ENCODE measurements at regions not wholly inside any gene's neighbourhood (a gene's known extent, or its start where the extent isn't known, plus 50 kb on each side); places are given as distances from the start of the nearest gene placed in this dataset.

- Mint-ChIP-seq H3K27ac (no peak overlapping the region), H3K4me1 (no peaks in the 10 kb centered on the region), H3K27me3 (no peaks in the 10 kb centered on the region), H3K4me3 (no peak overlapping the region), H3K9me3 (ENCODE audit: insufficient read depth) (peaks cover 2% of the 10 kb centered on the region)
- TF ChIP-seq CTCF (IDR thresholded peaks at IDR 0.05) (no peak), EZH2 (IDR thresholded peaks at IDR 0.05; ENCODE audit: borderline replicate concordance, insufficient read depth, low read depth, low read length, poor library complexity, severe bottlenecking) (no peak)
- CTCF ChIA-PET: no interaction called here
- Histone ChIP-seq H3K27me3 (replicated peaks in 1 of 4; ENCODE audit: control extremely low read depth in 1 of 4, control insufficient read depth in 3 of 4, insufficient read depth in 4 of 4, low read length in 3 of 4) (no peaks in the 10 kb centered on the region), H3K4me2 (replicated peaks; ENCODE audit: low read depth, low read length, poor library complexity, severe bottlenecking) (no peak overlapping the region), H3K79me2 (ENCODE audit: control insufficient read depth, insufficient read depth, low read length) (no peaks in the 10 kb centered on the region), H3K9me3 (ENCODE audit: control extremely low read depth in 1 of 3, control insufficient read depth in 2 of 3, insufficient read depth in 1 of 3, low read length in 2 of 3) (no peaks in the 10 kb centered on the region), H3K27ac (ENCODE audit: low read length in 2 of 2) (no peak overlapping the region), H3K36me3 (replicated peaks in 1 of 2; ENCODE audit: control extremely low read depth in 1 of 2, control insufficient read depth in 1 of 2, extremely low read depth in 1 of 2, insufficient read depth in 2 of 2, low read length in 1 of 2) (no peaks in the 10 kb centered on the region), H3K4me1 (ENCODE audit: control insufficient read depth in 2 of 2, insufficient read depth in 2 of 2, low read length in 2 of 2) (no peaks in the 10 kb centered on the region), H3K9ac (ENCODE audit: low read length) (no peak overlapping the region), H4K20me1 (ENCODE audit: control insufficient read depth, insufficient read depth, low read length, poor library complexity, severe bottlenecking) (no peaks in the 10 kb centered on the region), H3K4me3 (ENCODE audit: control extremely low read depth in 1 of 5, extremely low read depth in 1 of 5, insufficient read depth in 1 of 5, low read depth in 2 of 5, low read length in 4 of 5) (no peak overlapping the region), H2AFZ (ENCODE audit: insufficient read depth, low read depth, low read length, poor library complexity, severe bottlenecking) (no peak overlapping the region)
- 90% methylated on average over 6 of the region's 6 CpGs for WGBS (ENCODE audit: insufficient coverage)
- intact Hi-C loops (cut with micrococcal nuclease): no loop called here
- ATAC-seq (ENCODE audit: low read depth) (no peak), DNase-seq (no peak)
- POLR2A ChIA-PET: no interaction called here
Observed at GRCh38 chr1:213927846-213928245, 59.9 kb upstream of the PROX1 start.

GRCh38 chr1:213929398-213929797 is 58.4 kb upstream of the PROX1 start:
- CTCF ChIA-PET: no interaction called here
- Mint-ChIP-seq H3K27me3 (no peaks in the 10 kb centered on the region), H3K4me3 (no peak overlapping the region), H3K4me1 (no peaks in the 10 kb centered on the region), H3K9me3 (ENCODE audit: insufficient read depth) (no peaks in the 10 kb centered on the region), H3K27ac (no peak overlapping the region)
- TF ChIP-seq EZH2 (IDR thresholded peaks at IDR 0.05; ENCODE audit: borderline replicate concordance, insufficient read depth, low read depth, low read length, poor library complexity, severe bottlenecking) (no peak), CTCF (IDR thresholded peaks at IDR 0.05) (no peak)
- intact Hi-C loops (cut with micrococcal nuclease): no loop called here
- H3K9ac ChIP-seq (ENCODE audit: low read length): no peak overlapping the region
- no peaks in the 10 kb centered on the region for H3K9me3 ChIP-seq (ENCODE audit: control extremely low read depth in 1 of 3, control insufficient read depth in 2 of 3, insufficient read depth in 1 of 3, low read length in 2 of 3)
- H3K4me3 ChIP-seq (ENCODE audit: control extremely low read depth in 1 of 5, extremely low read depth in 1 of 5, insufficient read depth in 1 of 5, low read depth in 2 of 5, low read length in 4 of 5): no peak overlapping the region
- no peak overlapping the region for H3K27ac ChIP-seq (ENCODE audit: low read length in 2 of 2)
- H2AFZ ChIP-seq (ENCODE audit: insufficient read depth, low read depth, low read length, poor library complexity, severe bottlenecking): no peak overlapping the region
- no peaks in the 10 kb centered on the region for H3K4me1 ChIP-seq (ENCODE audit: control insufficient read depth in 2 of 2, insufficient read depth in 2 of 2, low read length in 2 of 2)
- H3K27me3 ChIP-seq (replicated peaks in 1 of 4; ENCODE audit: control extremely low read depth in 1 of 4, control insufficient read depth in 3 of 4, insufficient read depth in 4 of 4, low read length in 3 of 4): no peaks in the 10 kb centered on the region
- no peaks in the 10 kb centered on the region for H3K36me3 ChIP-seq (replicated peaks in 1 of 2; ENCODE audit: control extremely low read depth in 1 of 2, control insufficient read depth in 1 of 2, extremely low read depth in 1 of 2, insufficient read depth in 2 of 2, low read length in 1 of 2)
- no peaks in the 10 kb centered on the region for H4K20me1 ChIP-seq (ENCODE audit: control insufficient read depth, insufficient read depth, low read length, poor library complexity, severe bottlenecking)
- POLR2A ChIA-PET: no interaction called here
- no peak for ATAC-seq (ENCODE audit: low read depth)
- no peak for DNase-seq
- no peaks in the 10 kb centered on the region for H3K79me2 ChIP-seq (ENCODE audit: control insufficient read depth, insufficient read depth, low read length)
- no peak overlapping the region for H3K4me2 ChIP-seq (replicated peaks; ENCODE audit: low read depth, low read length, poor library complexity, severe bottlenecking)

Data from B cell (primary cell).